KMS-11 (cell line): ENCODE measurements at regions not wholly inside any gene's neighbourhood (a gene's known extent, or its start where the extent isn't known, plus 50 kb on each side); places are given as distances from the start of the nearest gene placed in this dataset.

Experiments
- H2AFZ ChIP-seq: fragments of 200-600 bp; sonication (generic); 2 replicates; pipeline ENCODE4 v1.6.1; 2016; ENCODE audit warnings: antibody characterized with exemption, mixed run types, low read depth
- H3K27ac ChIP-seq: fragments of 200-600 bp; sonication (generic); 2 replicates; pipeline ENCODE4 v1.6.1; 2016; ENCODE audit warnings: mild to moderate bottlenecking, mixed run types
- H3K27me3 ChIP-seq: fragments of 200-600 bp; sonication (generic); 2 replicates; pipeline ENCODE4 v1.6.1; 2017; ENCODE audit warnings: mild to moderate bottlenecking, low read depth, mixed run types, moderate library complexity; ENCODE audit not compliant: insufficient read depth
- H3K36me3 ChIP-seq: fragments of 200-600 bp; sonication (generic); 2 replicates; pipeline ENCODE4 v1.6.1; 2017; ENCODE audit warnings: mild to moderate bottlenecking, mixed run types; ENCODE audit not compliant: insufficient read depth
- H3K4me1 ChIP-seq: fragments of 200-600 bp; sonication (generic); 2 replicates; pipeline ENCODE4 v1.6.1; 2016; ENCODE audit warnings: mild to moderate bottlenecking, low read depth, mixed run types; ENCODE audit not compliant: poor library complexity, severe bottlenecking
- H3K4me2 ChIP-seq: fragments of 200-600 bp; sonication (generic); 2 replicates; pipeline ENCODE4 v1.7.0; 2016; ENCODE audit warnings: mild to moderate bottlenecking, mixed run types
- H3K4me3 ChIP-seq: fragments of 200-600 bp; sonication (generic); IDR thresholded peaks from 2 replicates; pipeline ENCODE4 v1.6.1; 2017; ENCODE audit warnings: low read depth, low read length, mixed read lengths; ENCODE audit not compliant: insufficient read depth
- H3K79me2 ChIP-seq: fragments of 200-600 bp; sonication (generic); 2 replicates; pipeline ENCODE4 v1.6.1; 2016; ENCODE audit warnings: low read depth, mixed run types; ENCODE audit not compliant: insufficient read depth
- H3K9ac ChIP-seq: fragments of 200-600 bp; sonication (generic); 2 replicates; pipeline ENCODE4 v1.6.1; 2016; ENCODE audit warnings: mild to moderate bottlenecking, mixed run types
- H4K20me1 ChIP-seq: fragments of 200-600 bp; sonication (generic); 2 replicates; pipeline ENCODE4 v1.6.1; 2016; ENCODE audit warnings: mild to moderate bottlenecking, mixed run types; ENCODE audit not compliant: insufficient read depth
- TF ChIP-seq, protein P1 (sequence below): fragments of 200-600 bp; sonication (generic); conservative IDR thresholded peaks from 2 replicates; pipeline ENCODE4 v1.6.1; 2017; ENCODE audit warnings: low read depth, mild to moderate bottlenecking, antibody characterized with exemption, low read length, moderate library complexity, mixed read lengths

DNA sequence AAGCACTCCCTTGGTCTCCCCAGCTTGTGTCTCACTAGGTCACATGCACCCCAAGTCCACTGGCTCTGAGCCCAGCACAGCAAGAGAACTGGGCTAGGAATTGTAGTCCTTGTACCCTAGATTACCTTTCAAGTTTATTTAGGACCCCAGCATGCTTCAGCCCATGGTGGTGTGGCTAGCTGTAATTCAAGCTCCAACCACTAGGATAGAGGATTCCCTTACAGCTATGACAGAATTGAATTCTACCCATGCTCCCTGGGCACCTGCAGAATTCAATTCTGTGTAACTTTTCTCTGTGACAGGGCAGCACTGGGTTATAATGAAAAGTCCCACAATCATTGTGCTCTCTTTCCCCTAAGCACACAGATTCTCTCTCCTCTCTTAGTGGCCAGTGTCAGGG is 253.8 kb upstream of the DMD start:
- Histone ChIP-seq H3K79me2 (no peaks in the 10 kb centered on the region), H3K27me3 (no peaks in the 10 kb centered on the region), H3K27ac (no peak overlapping the region), H3K4me1 (no peaks in the 10 kb centered on the region), H2AFZ (no peak overlapping the region), H4K20me1 (no peaks in the 10 kb centered on the region), H3K4me2 (no peak overlapping the region), H3K4me3 (no peak overlapping the region), H3K9ac (no peak overlapping the region), H3K36me3 (no peaks in the 10 kb centered on the region)
- TF ChIP-seq, protein P1, sequence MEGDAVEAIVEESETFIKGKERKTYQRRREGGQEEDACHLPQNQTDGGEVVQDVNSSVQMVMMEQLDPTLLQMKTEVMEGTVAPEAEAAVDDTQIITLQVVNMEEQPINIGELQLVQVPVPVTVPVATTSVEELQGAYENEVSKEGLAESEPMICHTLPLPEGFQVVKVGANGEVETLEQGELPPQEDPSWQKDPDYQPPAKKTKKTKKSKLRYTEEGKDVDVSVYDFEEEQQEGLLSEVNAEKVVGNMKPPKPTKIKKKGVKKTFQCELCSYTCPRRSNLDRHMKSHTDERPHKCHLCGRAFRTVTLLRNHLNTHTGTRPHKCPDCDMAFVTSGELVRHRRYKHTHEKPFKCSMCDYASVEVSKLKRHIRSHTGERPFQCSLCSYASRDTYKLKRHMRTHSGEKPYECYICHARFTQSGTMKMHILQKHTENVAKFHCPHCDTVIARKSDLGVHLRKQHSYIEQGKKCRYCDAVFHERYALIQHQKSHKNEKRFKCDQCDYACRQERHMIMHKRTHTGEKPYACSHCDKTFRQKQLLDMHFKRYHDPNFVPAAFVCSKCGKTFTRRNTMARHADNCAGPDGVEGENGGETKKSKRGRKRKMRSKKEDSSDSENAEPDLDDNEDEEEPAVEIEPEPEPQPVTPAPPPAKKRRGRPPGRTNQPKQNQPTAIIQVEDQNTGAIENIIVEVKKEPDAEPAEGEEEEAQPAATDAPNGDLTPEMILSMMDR: no peak

DNA sequence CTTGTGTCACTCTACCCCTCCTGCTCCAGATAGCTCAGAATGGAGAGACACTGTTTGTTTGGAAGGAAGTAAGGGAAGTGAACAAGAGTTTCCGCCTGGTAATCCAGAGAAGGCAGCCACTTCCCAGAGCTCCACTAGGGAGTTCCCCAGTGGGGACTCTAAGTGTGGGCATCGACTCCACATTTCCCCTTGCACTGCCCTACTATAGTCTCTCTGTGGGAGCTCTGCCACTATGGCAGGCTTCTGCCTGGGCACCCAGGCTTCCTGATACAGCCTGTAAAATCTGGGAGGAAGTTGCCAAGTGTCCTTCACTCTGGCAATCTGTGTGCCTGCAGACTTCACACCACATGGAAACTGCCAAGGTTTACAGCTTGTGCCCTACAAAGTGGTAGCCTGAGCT is 245.8 kb upstream of the DMD start:
- Histone ChIP-seq H3K9ac (no peak overlapping the region), H4K20me1 (no peaks in the 10 kb centered on the region), H2AFZ (no peak overlapping the region), H3K79me2 (no peaks in the 10 kb centered on the region), H3K27me3 (no peaks in the 10 kb centered on the region), H3K36me3 (no peaks in the 10 kb centered on the region), H3K4me2 (no peak overlapping the region), H3K4me3 (no peak overlapping the region), H3K4me1 (no peaks in the 10 kb centered on the region), H3K27ac (no peak overlapping the region)
- TF ChIP-seq, protein P1: no peak

DNA sequence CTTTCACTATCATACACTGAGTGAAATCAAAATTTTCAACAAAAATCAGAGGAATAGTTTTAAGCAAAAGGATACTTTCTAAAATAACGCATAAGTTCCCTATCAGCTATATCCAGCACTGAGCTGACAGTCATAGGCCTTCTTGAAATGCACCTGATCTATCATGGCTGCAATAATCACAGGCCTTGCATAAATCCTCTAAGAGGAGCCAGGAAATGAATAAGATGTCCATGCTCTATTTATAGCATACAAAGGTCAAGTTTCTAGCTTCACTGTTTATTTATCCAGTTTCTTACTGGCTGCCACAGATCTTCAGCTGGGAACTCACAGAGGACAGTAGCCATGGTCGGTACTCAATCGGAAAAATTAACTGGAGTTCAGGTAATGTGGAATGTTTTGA is 235.9 kb upstream of the DMD start:
- TF ChIP-seq, protein P1: no peak
- no peaks in the 10 kb centered on the region for H4K20me1 ChIP-seq
- H3K4me3 ChIP-seq: no peak overlapping the region
- no peak overlapping the region for H3K27ac ChIP-seq
- no peak overlapping the region for H2AFZ ChIP-seq
- no peaks in the 10 kb centered on the region for H3K36me3 ChIP-seq
- H3K79me2 ChIP-seq: no peaks in the 10 kb centered on the region
- H3K9ac ChIP-seq: no peak overlapping the region
- H3K27me3 ChIP-seq: no peaks in the 10 kb centered on the region
- H3K4me2 ChIP-seq: no peak overlapping the region
- H3K4me1 ChIP-seq: no peaks in the 10 kb centered on the region

DNA sequence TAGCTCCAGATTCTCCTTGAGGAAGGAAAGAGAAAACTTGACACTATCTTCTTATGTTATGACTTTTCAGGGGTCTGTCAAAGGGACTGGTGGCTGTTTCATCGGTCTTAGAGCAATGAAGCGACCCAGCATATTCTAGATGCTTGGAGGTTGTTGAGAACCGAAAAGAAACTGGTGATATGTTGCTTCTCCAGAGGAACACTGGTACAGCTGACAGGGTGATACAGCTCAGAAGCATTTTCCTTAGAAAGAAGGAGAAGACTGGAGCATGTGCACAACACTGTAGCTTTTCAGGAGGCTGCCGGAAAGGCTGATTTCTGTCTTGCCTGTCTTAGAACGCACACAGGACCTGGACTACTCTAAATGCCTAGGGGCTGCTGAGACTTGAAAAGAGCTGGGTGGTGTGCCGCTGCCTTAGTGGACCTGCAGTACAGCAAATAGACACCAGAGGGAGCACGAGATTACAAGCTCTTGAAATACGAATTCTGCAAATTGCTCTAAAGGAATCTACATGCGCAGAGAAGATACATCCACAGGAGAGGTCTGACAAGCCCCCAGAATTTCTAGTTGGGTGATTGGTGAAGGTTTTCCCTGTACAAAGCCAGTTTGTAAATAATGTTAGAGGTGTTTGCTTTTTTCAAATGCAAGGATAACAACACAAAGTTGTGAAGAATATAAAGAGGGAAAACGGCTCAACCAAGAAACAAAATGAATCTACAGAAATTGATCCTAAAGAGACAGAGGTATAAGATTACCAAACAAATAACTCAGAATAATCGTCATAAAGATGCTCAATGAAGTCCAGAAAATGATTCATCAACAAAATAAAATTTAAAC is 223.1 kb upstream of the DMD start:
- H3K9ac ChIP-seq: no peak overlapping the region
- TF ChIP-seq, protein P1: peak; percentile 82
- H3K4me1 ChIP-seq: no peaks in the 10 kb centered on the region
- H4K20me1 ChIP-seq: no peaks in the 10 kb centered on the region
- no peak overlapping the region for H3K27ac ChIP-seq
- no peak overlapping the region for H3K4me2 ChIP-seq
- H3K79me2 ChIP-seq: no peaks in the 10 kb centered on the region
- no peaks in the 10 kb centered on the region for H3K27me3 ChIP-seq
- H3K4me3 ChIP-seq: no peak overlapping the region
- no peaks in the 10 kb centered on the region for H3K36me3 ChIP-seq
- no peak overlapping the region for H2AFZ ChIP-seq
